ENCODE measurements at regions not wholly inside any gene's neighbourhood (a gene's known extent, or its start where the extent isn't known, plus 50 kb on each side); places are given as distances from the start of the nearest gene placed in this dataset.

DNA sequence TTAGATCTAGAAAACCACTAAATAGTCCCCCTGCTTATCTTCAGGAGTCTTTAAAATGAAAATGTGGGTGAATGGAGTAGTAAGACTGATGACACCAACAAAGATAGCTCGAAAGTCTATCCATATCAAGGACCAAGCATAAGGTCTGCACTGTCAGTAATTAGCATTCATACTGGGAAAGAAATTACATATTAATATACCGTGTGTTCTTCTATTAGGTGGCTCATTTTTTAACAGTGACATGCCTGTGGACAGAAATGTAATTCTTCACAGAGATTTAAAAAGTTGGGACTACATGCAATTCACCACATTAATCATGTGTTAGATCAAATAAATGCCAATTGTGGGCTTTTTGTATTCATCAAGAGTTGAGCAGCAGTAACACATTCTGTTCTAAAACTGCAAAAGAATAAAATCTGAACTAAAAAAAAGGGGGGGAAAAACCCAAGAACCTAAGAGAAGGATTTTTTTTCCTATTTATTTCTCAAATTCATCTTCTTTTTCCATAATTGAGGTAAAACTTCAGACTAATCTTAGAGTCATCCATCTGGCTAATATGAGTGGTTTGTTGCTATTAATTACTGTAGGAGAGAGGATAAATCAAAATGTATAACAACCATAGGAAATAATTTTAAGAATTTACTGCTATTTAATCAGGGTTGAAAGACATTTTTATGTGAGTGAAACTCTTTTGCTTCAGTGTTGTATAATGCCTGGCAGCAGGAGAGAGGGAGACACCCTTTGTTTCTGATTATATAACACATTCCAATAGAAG is 386.7 kb upstream of the IGFBP7 start:
- H3K27me3 ChIP-seq (ENCODE audit: control insufficient read depth, insufficient read depth, low read length) = no peaks in the 10 kb centered on the region
- 0 out of 2 replicates have a peak, but pooled peaks cover 3% of the 10 kb centered on the region for H3K9me3 ChIP-seq (ENCODE audit: control insufficient read depth, insufficient read depth, low read depth, low read length)
- no peaks in the 10 kb centered on the region for H3K4me1 ChIP-seq (ENCODE audit: control insufficient read depth, insufficient read depth, low read length)
- no peak overlapping the region for H3K9ac ChIP-seq (ENCODE audit: low read length)
- no peak overlapping the region for H3K4me3 ChIP-seq (ENCODE audit: low read depth, low read length)
- H3K27ac ChIP-seq (ENCODE audit: low read depth, low read length) = no peak overlapping the region
- H3K36me3 ChIP-seq (ENCODE audit: control insufficient read depth, insufficient read depth, low read length) = no peaks in the 10 kb centered on the region

DNA sequence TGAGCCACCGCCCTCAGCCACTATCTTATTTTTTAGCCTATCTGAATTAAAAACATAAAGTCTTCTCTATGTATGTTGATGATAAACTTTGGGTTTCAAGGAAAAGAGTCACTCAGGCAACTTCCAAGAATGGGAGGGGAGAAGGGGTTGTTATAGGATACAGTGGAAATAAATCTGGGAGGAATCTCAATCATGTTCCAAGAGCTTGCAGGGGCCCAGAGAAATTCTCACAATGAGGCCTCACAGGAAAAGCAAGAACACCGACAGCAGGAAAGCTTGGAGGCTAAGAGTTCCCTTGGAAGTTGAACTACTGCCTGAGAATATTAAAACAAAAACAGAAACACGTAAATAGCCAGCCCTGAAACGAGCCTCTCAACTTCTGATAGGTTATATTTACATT is 384.6 kb upstream of the IGFBP7 start:
- Histone ChIP-seq H3K36me3 (ENCODE audit: control insufficient read depth, insufficient read depth, low read length) (no peaks in the 10 kb centered on the region), H3K9ac (ENCODE audit: low read length) (no peak overlapping the region), H3K27me3 (ENCODE audit: control insufficient read depth, insufficient read depth, low read length) (no peaks in the 10 kb centered on the region), H3K4me3 (ENCODE audit: low read depth, low read length) (no peak overlapping the region), H3K4me1 (ENCODE audit: control insufficient read depth, insufficient read depth, low read length) (peaks cover 7% of the 10 kb centered on the region; the same call in 1 of the 2 replicates), H3K9me3 (ENCODE audit: control insufficient read depth, insufficient read depth, low read depth, low read length) (0 out of 2 replicates have a peak, but pooled peaks cover 3% of the 10 kb centered on the region), H3K27ac (ENCODE audit: low read depth, low read length) (no peak overlapping the region)

DNA sequence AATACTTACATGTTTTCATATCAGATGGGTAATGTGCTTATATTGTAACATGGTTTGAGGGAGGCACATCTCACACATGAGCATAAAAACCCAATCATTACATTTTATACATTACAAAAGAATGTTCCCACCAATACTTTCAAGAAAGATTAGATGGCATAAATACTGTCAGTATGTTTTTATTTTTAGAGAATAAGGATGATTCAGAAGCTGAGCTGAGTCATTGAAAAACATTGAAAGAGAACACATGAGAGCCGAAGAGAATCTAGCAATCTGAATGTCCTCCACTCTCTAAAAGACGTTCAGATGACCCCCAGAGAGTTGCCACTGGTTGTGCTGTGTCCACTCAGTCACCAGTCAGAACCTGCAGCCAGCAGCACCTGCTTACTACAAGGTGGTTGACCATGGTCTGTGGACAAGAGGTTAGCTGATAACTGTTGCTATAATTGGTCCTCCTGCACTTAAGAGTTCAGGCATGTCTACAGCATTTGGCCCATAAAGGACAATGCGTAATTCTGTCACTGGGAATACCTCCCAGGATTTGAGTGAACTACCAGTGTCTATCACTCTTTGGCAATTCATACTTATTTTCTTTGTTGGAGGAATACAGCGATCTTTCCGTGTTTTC is 382.2 kb upstream of the IGFBP7 start:
- Histone ChIP-seq H3K4me1 (ENCODE audit: control insufficient read depth, insufficient read depth, low read length) (peaks cover 7% of the 10 kb centered on the region; the same call in 1 of the 2 replicates), H3K9me3 (ENCODE audit: control insufficient read depth, insufficient read depth, low read depth, low read length) (0 out of 2 replicates have a peak, but pooled peaks cover 3% of the 10 kb centered on the region), H3K4me3 (ENCODE audit: low read depth, low read length) (no peak overlapping the region), H3K9ac (ENCODE audit: low read length) (no peak overlapping the region), H3K27ac (ENCODE audit: low read depth, low read length) (no peak overlapping the region), H3K36me3 (ENCODE audit: control insufficient read depth, insufficient read depth, low read length) (no peaks in the 10 kb centered on the region), H3K27me3 (ENCODE audit: control insufficient read depth, insufficient read depth, low read length) (no peaks in the 10 kb centered on the region)

DNA sequence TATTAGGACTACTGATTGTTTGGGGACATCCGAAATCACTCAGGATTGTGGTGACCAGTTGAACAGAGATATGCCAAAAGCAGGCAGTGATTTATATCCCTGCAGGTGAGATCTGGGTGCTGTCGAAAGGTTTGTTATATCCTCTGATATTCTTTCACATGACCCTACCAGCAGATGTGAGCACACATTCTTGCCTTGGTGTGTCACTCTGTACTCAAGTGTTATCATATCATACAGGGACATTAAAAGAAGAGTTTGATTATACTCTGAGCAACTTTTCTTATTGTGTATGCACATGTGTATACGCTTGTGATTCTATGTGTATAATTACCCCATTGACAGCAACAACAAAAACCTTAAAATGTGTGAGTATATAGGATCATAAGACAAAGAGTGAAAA is 381.2 kb upstream of the IGFBP7 start:
- Histone ChIP-seq H3K36me3 (ENCODE audit: control insufficient read depth, insufficient read depth, low read length) (no peaks in the 10 kb centered on the region), H3K9me3 (ENCODE audit: control insufficient read depth, insufficient read depth, low read depth, low read length) (0 out of 2 replicates have a peak, but pooled peaks cover 3% of the 10 kb centered on the region), H3K9ac (ENCODE audit: low read length) (no peak overlapping the region), H3K27ac (ENCODE audit: low read depth, low read length) (no peak overlapping the region), H3K27me3 (ENCODE audit: control insufficient read depth, insufficient read depth, low read length) (no peaks in the 10 kb centered on the region), H3K4me1 (ENCODE audit: control insufficient read depth, insufficient read depth, low read length) (peaks cover 7% of the 10 kb centered on the region; the same call in 1 of the 2 replicates), H3K4me3 (ENCODE audit: low read depth, low read length) (no peak overlapping the region)

DNA sequence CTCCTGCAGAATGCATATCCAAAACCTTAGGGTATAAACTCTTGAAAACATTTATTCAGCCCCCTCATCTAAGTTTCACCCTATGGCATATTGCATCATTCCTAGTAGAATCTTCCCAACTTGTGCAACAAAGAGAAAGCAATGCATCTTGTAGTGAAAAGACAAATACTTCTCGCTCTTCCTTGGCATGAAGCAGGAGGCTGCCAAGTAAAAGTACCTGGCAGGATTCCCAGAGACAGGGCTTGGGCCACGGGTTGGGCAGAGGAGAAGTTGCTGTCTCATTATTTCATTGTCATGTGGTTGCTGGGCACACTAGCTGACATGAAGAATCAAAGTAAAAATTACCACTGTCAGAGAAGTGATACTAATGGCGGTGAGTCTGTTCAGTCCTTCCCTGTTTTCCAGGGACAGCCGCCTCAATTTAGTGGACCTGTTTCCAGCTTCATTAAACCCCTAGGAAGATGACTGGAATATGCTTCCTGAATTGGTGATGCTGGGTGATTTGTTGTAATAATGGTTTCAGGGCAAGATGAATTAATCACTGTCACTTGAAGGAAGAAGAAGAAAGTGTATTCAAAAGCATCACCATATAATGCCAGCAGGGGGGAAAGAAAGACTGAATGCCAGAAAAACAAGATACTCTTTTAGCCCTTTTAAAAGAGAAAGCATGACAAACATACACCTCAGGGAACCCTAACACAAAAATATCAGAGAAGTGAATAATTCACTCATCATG is 380.5 kb upstream of the IGFBP7 start:
- no peaks in the 10 kb centered on the region for H3K36me3 ChIP-seq (ENCODE audit: control insufficient read depth, insufficient read depth, low read length)
- no peak overlapping the region for H3K9ac ChIP-seq (ENCODE audit: low read length)
- no peak overlapping the region for H3K4me3 ChIP-seq (ENCODE audit: low read depth, low read length)
- no peak overlapping the region for H3K27ac ChIP-seq (ENCODE audit: low read depth, low read length)
- 0 out of 2 replicates have a peak, but pooled peaks cover 3% of the 10 kb centered on the region for H3K9me3 ChIP-seq (ENCODE audit: control insufficient read depth, insufficient read depth, low read depth, low read length)
- H3K4me1 ChIP-seq (ENCODE audit: control insufficient read depth, insufficient read depth, low read length) = peaks cover 7% of the 10 kb centered on the region; the same call in 1 of the 2 replicates
- no peaks in the 10 kb centered on the region for H3K27me3 ChIP-seq (ENCODE audit: control insufficient read depth, insufficient read depth, low read length)

DNA sequence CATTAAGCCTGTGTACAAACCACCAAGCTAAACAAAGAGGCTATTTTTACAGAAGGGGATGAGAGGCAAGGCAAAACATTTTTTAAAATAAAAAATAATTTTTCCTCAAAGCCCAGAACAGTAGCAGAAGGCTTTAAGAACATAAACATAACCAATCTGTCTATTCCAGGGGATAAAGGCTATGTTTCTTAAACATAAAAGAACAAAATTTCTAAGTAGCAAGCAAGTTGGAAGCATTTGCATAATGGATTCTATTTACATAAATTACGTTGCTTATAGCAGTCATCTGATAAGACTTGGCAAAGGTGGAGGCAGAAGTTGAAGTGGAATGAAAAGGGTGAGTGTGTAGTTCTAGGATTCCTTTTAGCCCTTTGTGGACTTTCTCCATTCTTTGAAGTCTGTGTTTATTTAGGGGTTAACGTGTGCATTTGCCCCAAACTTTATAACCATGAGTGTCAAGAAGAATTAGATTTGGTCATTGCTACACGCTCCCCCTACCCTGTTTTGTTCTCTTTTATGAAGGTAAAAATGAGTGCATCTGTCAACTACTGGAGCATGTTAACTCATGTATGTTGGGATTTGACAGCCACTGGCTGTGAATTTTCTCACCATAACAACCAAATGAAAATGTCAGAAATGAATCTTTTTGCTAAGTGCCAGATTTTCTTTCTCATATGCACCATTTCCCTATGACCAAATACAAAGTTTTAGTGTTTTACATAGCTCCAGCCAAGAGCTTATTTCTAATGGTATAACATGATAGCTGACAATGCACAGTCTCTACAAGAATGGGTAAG is 378.4 kb upstream of the IGFBP7 start:
- H3K4me3 ChIP-seq (ENCODE audit: low read depth, low read length) = no peak overlapping the region
- H3K27me3 ChIP-seq (ENCODE audit: control insufficient read depth, insufficient read depth, low read length) = no peaks in the 10 kb centered on the region
- H3K4me1 ChIP-seq (ENCODE audit: control insufficient read depth, insufficient read depth, low read length) = peaks cover 7% of the 10 kb centered on the region; the same call in 1 of the 2 replicates
- no peaks in the 10 kb centered on the region for H3K36me3 ChIP-seq (ENCODE audit: control insufficient read depth, insufficient read depth, low read length)
- H3K9ac ChIP-seq (ENCODE audit: low read length) = no peak overlapping the region
- H3K9me3 ChIP-seq (ENCODE audit: control insufficient read depth, insufficient read depth, low read depth, low read length) = 0 out of 2 replicates have a peak, but pooled peaks cover 3% of the 10 kb centered on the region
- no peak overlapping the region for H3K27ac ChIP-seq (ENCODE audit: low read depth, low read length)

DNA sequence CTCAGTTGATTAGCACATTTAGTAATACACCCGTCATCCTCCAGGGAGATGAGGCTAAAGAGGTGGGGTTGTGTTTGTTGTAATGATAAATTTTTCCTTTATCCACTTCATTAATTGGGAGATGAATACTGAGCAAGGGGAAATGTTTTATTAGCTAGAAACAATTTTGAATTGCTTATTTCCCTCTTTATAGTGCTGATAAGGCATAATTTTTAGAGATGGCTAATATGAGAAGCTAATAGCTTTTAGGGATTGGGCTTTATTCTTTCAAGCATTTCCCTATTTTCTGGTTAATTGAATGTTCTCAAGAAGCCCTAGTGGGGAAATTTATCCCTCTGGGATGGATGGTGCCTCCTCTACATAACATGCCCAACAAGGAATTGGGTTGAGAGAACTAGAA is 365.2 kb upstream of the IGFBP7 start:
- no peaks in the 10 kb centered on the region for H3K36me3 ChIP-seq (ENCODE audit: control insufficient read depth, insufficient read depth, low read length)
- H3K4me3 ChIP-seq (ENCODE audit: low read depth, low read length) = no peak overlapping the region
- H3K4me1 ChIP-seq (ENCODE audit: control insufficient read depth, insufficient read depth, low read length) = no peaks in the 10 kb centered on the region; the same call in 1 of the 2 replicates
- H3K27me3 ChIP-seq (ENCODE audit: control insufficient read depth, insufficient read depth, low read length) = no peaks in the 10 kb centered on the region
- no peak overlapping the region for H3K9ac ChIP-seq (ENCODE audit: low read length)
- H3K9me3 ChIP-seq (ENCODE audit: control insufficient read depth, insufficient read depth, low read depth, low read length) = no peaks in the 10 kb centered on the region
- H3K27ac ChIP-seq (ENCODE audit: low read depth, low read length) = no peak overlapping the region

DNA sequence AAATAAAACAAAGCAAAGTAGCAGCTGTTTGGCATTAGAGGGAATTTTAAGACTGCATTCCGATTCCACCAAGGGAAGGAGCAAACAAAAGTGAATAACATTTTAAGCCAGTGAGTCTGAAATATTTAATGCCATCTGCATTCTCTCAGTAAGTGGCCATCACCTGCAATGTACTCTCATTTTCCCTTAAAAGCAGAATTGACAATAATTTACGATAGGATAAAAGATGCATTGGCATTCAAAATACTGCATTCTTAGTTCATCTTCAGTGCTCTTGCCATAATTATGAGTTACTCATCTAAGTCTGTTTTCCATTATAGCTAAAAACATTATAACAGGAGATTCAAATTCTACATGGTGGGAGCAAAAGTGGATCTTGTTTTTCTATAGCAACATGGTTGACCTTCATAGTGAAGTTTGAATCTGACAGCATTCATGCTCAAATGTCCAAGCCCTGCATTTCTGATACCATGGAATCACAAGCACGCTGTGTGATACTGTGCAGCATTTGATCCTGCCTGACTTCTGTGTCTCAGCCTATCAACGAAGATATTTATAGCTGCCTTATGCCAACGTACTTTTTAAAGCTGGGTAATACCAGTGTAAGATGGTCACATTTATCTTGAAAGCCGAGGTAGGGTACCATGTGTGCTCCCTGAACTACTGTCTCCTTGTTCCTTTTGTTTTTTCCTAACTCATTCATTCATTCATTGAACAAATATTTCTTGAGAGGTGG is 355.3 kb upstream of the IGFBP7 start:
- no peak overlapping the region for H3K27ac ChIP-seq (ENCODE audit: low read depth, low read length)
- no peaks in the 10 kb centered on the region for H3K27me3 ChIP-seq (ENCODE audit: control insufficient read depth, insufficient read depth, low read length)
- H3K4me3 ChIP-seq (ENCODE audit: low read depth, low read length) = no peak overlapping the region
- peaks cover 4% of the 10 kb centered on the region; the same call in 1 of the 2 replicates for H3K4me1 ChIP-seq (ENCODE audit: control insufficient read depth, insufficient read depth, low read length)
- no peaks in the 10 kb centered on the region for H3K9me3 ChIP-seq (ENCODE audit: control insufficient read depth, insufficient read depth, low read depth, low read length)
- no peak overlapping the region for H3K9ac ChIP-seq (ENCODE audit: low read length)
- no peaks in the 10 kb centered on the region for H3K36me3 ChIP-seq (ENCODE audit: control insufficient read depth, insufficient read depth, low read length)

DNA sequence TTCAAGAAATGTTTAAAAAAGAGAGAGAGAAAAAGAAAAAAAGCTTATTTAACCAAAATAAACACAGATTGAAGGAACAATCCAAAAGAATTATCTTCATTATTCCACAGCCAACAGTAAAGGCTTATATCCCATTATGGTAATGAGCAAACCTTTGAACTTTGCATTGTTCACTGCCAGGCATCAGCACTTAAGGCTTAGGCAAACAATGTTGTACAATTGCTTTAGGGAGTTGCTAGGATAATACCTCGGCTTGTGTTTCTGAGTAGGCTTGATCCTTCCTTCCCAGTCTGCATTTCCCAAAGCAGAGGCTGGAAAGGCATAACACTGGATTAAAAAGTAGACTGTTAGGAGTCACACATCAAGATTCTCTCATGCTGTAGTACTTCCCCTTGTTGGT is 352.7 kb upstream of the IGFBP7 start:
- H3K4me1 ChIP-seq (ENCODE audit: control insufficient read depth, insufficient read depth, low read length) = peaks cover 4% of the 10 kb centered on the region; the same call in 1 of the 2 replicates
- H3K27ac ChIP-seq (ENCODE audit: low read depth, low read length) = no peak overlapping the region
- H3K9ac ChIP-seq (ENCODE audit: low read length) = no peak overlapping the region
- H3K27me3 ChIP-seq (ENCODE audit: control insufficient read depth, insufficient read depth, low read length) = no peaks in the 10 kb centered on the region
- no peak overlapping the region for H3K4me3 ChIP-seq (ENCODE audit: low read depth, low read length)
- H3K9me3 ChIP-seq (ENCODE audit: control insufficient read depth, insufficient read depth, low read depth, low read length) = peaks cover 6% of the 10 kb centered on the region; the same call in 1 of the 2 replicates
- H3K36me3 ChIP-seq (ENCODE audit: control insufficient read depth, insufficient read depth, low read length) = no peaks in the 10 kb centered on the region

DNA sequence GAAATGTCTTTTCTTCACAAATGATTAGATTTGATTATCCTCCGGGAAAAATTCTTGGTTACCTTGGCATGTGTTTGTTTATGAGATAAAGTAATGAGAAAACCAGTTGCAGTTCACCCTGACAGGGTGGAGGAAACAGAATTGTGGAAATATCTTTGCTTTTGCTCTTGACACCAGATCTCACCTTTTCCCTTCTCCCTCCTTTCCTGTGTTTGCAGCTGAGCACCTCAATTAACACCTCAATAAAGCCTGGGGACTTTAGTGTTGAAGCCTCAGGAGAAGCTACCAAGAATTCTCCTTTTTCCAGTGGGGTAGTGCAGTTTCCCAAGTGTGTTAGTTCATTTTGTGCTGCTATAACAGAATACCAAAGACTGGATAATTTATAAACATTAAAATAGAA is 350.8 kb upstream of the IGFBP7 start:
- H3K27me3 ChIP-seq (ENCODE audit: control insufficient read depth, insufficient read depth, low read length) = no peaks in the 10 kb centered on the region
- no peaks in the 10 kb centered on the region for H3K36me3 ChIP-seq (ENCODE audit: control insufficient read depth, insufficient read depth, low read length)
- H3K4me1 ChIP-seq (ENCODE audit: control insufficient read depth, insufficient read depth, low read length) = peaks cover 4% of the 10 kb centered on the region; the same call in 1 of the 2 replicates
- H3K27ac ChIP-seq (ENCODE audit: low read depth, low read length) = no peak overlapping the region
- no peak overlapping the region for H3K9ac ChIP-seq (ENCODE audit: low read length)
- H3K9me3 ChIP-seq (ENCODE audit: control insufficient read depth, insufficient read depth, low read depth, low read length) = peaks cover 6% of the 10 kb centered on the region; the same call in 1 of the 2 replicates
- H3K4me3 ChIP-seq (ENCODE audit: low read depth, low read length) = no peak overlapping the region
